LNCAP (cell line): ENCODE measurements at regions not wholly inside any gene's neighbourhood (a gene's known extent, or its start where the extent isn't known, plus 50 kb on each side); places are given as distances from the start of the nearest gene placed in this dataset.

Experiments
- CTCF ChIP-seq: fragments of 450-650 bp; IDR thresholded peaks from 2 replicates; pipeline ENCODE4 v1.5.1; 2017; ENCODE audit warnings: mild to moderate bottlenecking

DNA sequence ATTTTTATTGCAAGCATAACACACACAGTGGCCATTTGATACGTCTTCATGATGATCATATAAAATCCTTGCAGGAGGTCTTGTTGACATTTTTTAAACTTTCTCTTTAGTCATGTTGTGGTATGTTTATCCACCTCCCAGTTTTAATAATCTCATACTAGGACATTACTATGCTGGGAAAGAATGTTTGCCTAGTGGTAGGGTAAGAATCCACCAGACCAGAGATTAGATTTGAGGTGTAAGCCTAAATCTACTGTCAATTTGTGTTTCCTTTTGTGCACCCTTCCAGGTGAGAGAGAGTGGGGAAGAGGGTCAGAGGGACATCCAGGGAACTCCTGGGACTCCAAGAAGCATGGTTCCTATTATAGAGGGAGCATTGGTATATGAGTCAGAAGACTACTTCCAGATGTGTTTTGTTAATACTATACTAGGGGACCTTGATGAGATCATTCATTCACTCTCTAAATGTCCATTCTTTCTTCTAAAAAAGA is 298.3 kb upstream of the SASH1 start:
- no peak for TF ChIP-seq CTCF

DNA sequence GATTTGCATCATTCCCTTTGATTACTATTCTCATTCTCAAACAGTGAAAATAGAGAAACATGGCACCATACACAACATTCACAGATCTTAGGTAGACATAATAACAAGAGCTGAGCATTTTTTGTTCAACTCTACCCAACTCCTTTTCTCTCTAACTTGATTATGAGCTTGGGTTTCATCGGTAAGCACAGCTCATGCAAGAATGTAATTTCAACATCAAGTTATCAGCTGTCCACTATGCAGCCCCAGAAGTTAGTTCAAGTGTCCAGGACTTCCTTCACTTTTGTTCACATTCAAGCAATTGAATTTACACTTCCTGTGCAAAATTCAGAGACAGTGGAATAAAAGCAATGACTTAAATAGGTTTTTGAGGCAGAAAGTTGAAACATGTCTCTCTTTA is 297.7 kb upstream of the SASH1 start:
- TF ChIP-seq CTCF = no peak

- TF ChIP-seq CTCF = no peak
Measured at GRCh38 chr6:148053209-148053608, 289.4 kb upstream of the SASH1 start.

DNA sequence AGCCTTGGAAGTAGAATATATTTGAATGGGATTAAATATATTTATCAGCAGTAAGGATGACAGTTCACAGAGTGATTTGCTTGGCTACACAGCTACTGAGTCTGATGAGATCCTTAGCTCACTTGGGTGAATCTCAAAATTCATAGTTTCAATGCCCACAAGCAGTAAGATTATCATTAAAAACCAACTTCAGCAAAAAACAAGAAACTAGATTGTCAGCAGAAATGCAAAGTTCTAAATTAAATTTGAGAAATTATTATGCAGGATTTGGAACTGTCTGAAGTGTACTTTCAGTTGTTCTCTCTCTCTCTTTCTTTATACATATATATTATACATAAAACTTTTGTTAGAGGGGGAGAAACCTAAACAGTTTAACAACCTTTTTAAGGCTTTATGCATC is 288.8 kb upstream of the SASH1 start:
- no peak for TF ChIP-seq CTCF

- TF ChIP-seq CTCF = no peak
Measured at GRCh38 chr6:148054219-148054618, 288.4 kb upstream of the SASH1 start.

DNA sequence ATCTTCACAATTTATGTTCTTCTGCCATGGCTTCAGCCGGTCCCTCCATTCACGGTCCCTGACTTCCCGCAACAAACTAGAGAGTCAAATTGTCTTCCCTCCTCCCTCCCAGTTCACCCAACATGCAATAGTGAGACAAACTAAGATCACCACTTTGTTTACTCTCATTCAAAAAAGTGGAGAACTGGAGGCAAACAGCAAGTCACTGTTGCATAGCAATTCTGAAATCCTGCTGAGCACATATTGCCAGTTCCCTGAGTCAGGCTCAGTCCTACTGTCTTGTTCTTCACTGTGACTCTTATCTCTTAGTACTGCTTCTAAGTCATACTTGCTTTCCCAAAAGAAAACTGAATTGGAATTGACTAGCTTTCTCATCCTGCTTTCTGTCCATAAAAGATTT is 287.2 kb upstream of the SASH1 start:
- TF ChIP-seq CTCF = no peak

DNA sequence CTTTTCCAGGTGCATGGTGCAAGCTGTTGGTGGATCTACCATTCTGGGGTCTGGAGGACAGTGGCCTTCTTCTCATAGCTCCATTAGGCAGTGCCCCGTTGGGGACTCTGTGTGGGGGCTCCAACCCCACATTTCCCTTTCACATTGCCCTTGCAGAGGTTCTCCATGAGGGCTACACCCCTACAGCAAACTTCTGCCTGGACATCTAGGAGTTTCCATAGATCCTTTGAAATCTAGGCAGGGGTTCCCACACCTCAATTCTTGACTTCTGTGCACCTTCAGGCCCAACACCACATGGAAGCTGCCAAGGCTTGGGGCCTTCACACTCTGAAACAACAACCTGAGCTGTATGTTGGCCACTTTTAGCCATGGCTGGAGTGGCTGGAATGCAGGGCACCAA is 282.8 kb upstream of the SASH1 start:
- TF ChIP-seq CTCF = no peak

GRCh38 chr6:148064406-148065134 is 278.1 kb upstream of the SASH1 start:
- TF ChIP-seq CTCF = no peak
